A673 (cell line): ENCODE measurements at regions not wholly inside any gene's neighbourhood (a gene's known extent, or its start where the extent isn't known, plus 50 kb on each side); places are given as distances from the start of the nearest gene placed in this dataset.

Source experiments
- BruUV-seq: library from RNA; stranded (reverse); fragments of 400-500 nt; replicated peaks from 2 replicates; lab custom pipeline; 2021; lab: Mats Ljungman, UMichigan
- CTCF ChIA-PET: fragments of 300-600 bp; sonication (Branson Sonifier 250); formaldehyde crosslinking; loops from one replicate; lab custom pipeline; 2022; ENCODE audit warnings: antibody characterized with exemption; lab: Charles Lee
- POLR2A ChIA-PET: fragments of 300-600 bp; sonication (Branson Sonifier 250); formaldehyde crosslinking; loops from one replicate; lab custom pipeline; 2022; ENCODE audit warnings: antibody characterized with exemption; ENCODE audit not compliant: low non-redundant PET; lab: Charles Lee
- DNase-seq: peaks from one replicate; pipeline ENCODE4 v3.0.0-alpha.2; 2015; ENCODE audit warnings: low spot score
- H3K27ac ChIP-seq: fragments of 200-600 bp; sonication (generic); 2 replicates; pipeline ENCODE4 v1.5.1; 2016; ENCODE audit warnings: mixed run types, low read depth, mild to moderate bottlenecking, mixed read lengths, antibody characterized with exemption, low read length; ENCODE audit not compliant: poor library complexity, severe bottlenecking
- H3K27me3 ChIP-seq: fragments of 200-600 bp; sonication (generic); replicated peaks from 2 replicates; pipeline ENCODE4 v1.6.1; 2017; ENCODE audit warnings: mixed run types, low read depth, mild to moderate bottlenecking, mixed read lengths, antibody characterized with exemption, low read length; ENCODE audit not compliant: insufficient read depth, poor library complexity
- H3K36me3 ChIP-seq: fragments of 200-600 bp; sonication (generic); 2 replicates; pipeline ENCODE4 v1.6.1; 2016; ENCODE audit warnings: mixed run types, mild to moderate bottlenecking, mixed read lengths, antibody characterized with exemption, low read length; ENCODE audit not compliant: insufficient read depth, poor library complexity, severe bottlenecking
- H3K4me1 ChIP-seq: fragments of 200-600 bp; sonication (generic); 2 replicates; pipeline ENCODE4 v1.6.1; 2017; ENCODE audit warnings: mixed run types, mild to moderate bottlenecking, mixed read lengths, antibody characterized with exemption, low read length; ENCODE audit not compliant: insufficient read depth, poor library complexity, severe bottlenecking
- H3K4me3 ChIP-seq: fragments of 200-600 bp; sonication (generic); 2 replicates; pipeline ENCODE4 v1.5.1; 2016; ENCODE audit warnings: low read depth, mixed run types, mild to moderate bottlenecking, mixed read lengths, low read length; ENCODE audit not compliant: poor library complexity, severe bottlenecking
- H3K9me3 ChIP-seq: fragments of 200-600 bp; sonication (generic); 2 replicates; pipeline ENCODE4 v1.6.1; 2016; ENCODE audit warnings: mixed run types, low read depth, mild to moderate bottlenecking, mixed read lengths, antibody characterized with exemption, low read length; ENCODE audit not compliant: poor library complexity, severe bottlenecking
- EZH2 ChIP-seq: fragments of 200-600 bp; sonication (generic); IDR thresholded peaks from 2 replicates; pipeline ENCODE4 v1.6.1; 2017; ENCODE audit warnings: borderline replicate concordance, low read depth, mild to moderate bottlenecking, mixed read lengths, antibody characterized with exemption, low read length; ENCODE audit not compliant: poor library complexity, severe bottlenecking
- intact Hi-C: fragments of 100-400 bp; cut with micrococcal nuclease; formaldehyde crosslinking; loops from one replicate; pipeline ENCODE4 v1.10.0; 2022; ENCODE audit not compliant: unreplicated experiment
- TF ChIP-seq, protein P1 (sequence below): fragments of 300-800, 200-600 bp; sonication (generic); conservative IDR thresholded peaks from 2 replicates; pipeline ENCODE4 v1.5.1; 2017; ENCODE audit warnings: low read depth, mild to moderate bottlenecking, antibody characterized with exemption, low read length, moderate library complexity, mixed read lengths

GRCh38 chr4:41320786-41321185 lies 64.1 kb downstream of the UCHL1 start:
- BruUV-seq = no TSS peak
- H3K27me3 ChIP-seq = peaks cover 4% of the 10 kb centered on the region
- TF ChIP-seq EZH2 = no peak
- TF ChIP-seq, protein P1, sequence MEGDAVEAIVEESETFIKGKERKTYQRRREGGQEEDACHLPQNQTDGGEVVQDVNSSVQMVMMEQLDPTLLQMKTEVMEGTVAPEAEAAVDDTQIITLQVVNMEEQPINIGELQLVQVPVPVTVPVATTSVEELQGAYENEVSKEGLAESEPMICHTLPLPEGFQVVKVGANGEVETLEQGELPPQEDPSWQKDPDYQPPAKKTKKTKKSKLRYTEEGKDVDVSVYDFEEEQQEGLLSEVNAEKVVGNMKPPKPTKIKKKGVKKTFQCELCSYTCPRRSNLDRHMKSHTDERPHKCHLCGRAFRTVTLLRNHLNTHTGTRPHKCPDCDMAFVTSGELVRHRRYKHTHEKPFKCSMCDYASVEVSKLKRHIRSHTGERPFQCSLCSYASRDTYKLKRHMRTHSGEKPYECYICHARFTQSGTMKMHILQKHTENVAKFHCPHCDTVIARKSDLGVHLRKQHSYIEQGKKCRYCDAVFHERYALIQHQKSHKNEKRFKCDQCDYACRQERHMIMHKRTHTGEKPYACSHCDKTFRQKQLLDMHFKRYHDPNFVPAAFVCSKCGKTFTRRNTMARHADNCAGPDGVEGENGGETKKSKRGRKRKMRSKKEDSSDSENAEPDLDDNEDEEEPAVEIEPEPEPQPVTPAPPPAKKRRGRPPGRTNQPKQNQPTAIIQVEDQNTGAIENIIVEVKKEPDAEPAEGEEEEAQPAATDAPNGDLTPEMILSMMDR = no peak
- CTCF ChIA-PET = no interaction called here
- H3K4me3 ChIP-seq = no peak overlapping the region
- no peak for DNase-seq
- H3K9me3 ChIP-seq = no peaks in the 10 kb centered on the region
- H3K36me3 ChIP-seq = no peaks in the 10 kb centered on the region
- POLR2A ChIA-PET = no interaction called here
- intact Hi-C loops = no loop called here
- H3K27ac ChIP-seq = no peak overlapping the region
- no peaks in the 10 kb centered on the region for H3K4me1 ChIP-seq

- TF ChIP-seq EZH2 = no peak
- TF ChIP-seq, protein P1 = no peak
- Histone ChIP-seq H3K27me3 (peaks cover 4% of the 10 kb centered on the region), H3K4me1 (no peaks in the 10 kb centered on the region), H3K27ac (no peak overlapping the region), H3K4me3 (no peak overlapping the region), H3K9me3 (no peaks in the 10 kb centered on the region), H3K36me3 (no peaks in the 10 kb centered on the region)
- CTCF ChIA-PET = no interaction called here
- intact Hi-C loops = no loop called here
- no peak for DNase-seq
- BruUV-seq = no TSS peak
- POLR2A ChIA-PET = no interaction called here
These were observed 64.7 kb downstream of the UCHL1 start for GRCh38 chr4:41321216-41321945.

GRCh38 chr4:41322617-41323016 lies 65.9 kb downstream of the UCHL1 start:
- no peaks in the 10 kb centered on the region for H3K4me1 ChIP-seq
- no TSS peak for BruUV-seq
- H3K27me3 ChIP-seq = peaks cover 4% of the 10 kb centered on the region
- no peaks in the 10 kb centered on the region for H3K9me3 ChIP-seq
- POLR2A ChIA-PET = no interaction called here
- no peak for TF ChIP-seq EZH2
- TF ChIP-seq, protein P1 = no peak
- CTCF ChIA-PET = no interaction called here
- no peak overlapping the region for H3K4me3 ChIP-seq
- DNase-seq = no peak
- no peak overlapping the region for H3K27ac ChIP-seq
- intact Hi-C loops = no loop called here
- no peaks in the 10 kb centered on the region for H3K36me3 ChIP-seq
